ENCODE measurements at regions not wholly inside any gene's neighbourhood (a gene's known extent, or its start where the extent isn't known, plus 50 kb on each side); places are given as distances from the start of the nearest gene placed in this dataset.

- no peak overlapping the region for H3K27ac Mint-ChIP-seq
- no peak for DNase-seq (ENCODE audit: extremely low spot score, unreplicated experiment)
- no peaks in the 10 kb centered on the region for H3K27me3 Mint-ChIP-seq
- no peak overlapping the region for H3K4me3 Mint-ChIP-seq
- H3K36me3 Mint-ChIP-seq: no peaks in the 10 kb centered on the region
- no peaks in the 10 kb centered on the region for H3K4me1 Mint-ChIP-seq (ENCODE audit: unreplicated experiment)
- no peaks in the 10 kb centered on the region for H3K9me3 Mint-ChIP-seq
- TF ChIP-seq, protein P1, sequence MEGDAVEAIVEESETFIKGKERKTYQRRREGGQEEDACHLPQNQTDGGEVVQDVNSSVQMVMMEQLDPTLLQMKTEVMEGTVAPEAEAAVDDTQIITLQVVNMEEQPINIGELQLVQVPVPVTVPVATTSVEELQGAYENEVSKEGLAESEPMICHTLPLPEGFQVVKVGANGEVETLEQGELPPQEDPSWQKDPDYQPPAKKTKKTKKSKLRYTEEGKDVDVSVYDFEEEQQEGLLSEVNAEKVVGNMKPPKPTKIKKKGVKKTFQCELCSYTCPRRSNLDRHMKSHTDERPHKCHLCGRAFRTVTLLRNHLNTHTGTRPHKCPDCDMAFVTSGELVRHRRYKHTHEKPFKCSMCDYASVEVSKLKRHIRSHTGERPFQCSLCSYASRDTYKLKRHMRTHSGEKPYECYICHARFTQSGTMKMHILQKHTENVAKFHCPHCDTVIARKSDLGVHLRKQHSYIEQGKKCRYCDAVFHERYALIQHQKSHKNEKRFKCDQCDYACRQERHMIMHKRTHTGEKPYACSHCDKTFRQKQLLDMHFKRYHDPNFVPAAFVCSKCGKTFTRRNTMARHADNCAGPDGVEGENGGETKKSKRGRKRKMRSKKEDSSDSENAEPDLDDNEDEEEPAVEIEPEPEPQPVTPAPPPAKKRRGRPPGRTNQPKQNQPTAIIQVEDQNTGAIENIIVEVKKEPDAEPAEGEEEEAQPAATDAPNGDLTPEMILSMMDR (conservative IDR thresholded peaks at IDR 0.05): no peak
Observed at GRCh38 chr6:112401083-112401482, 54.0 kb downstream of the RFPL4B start.

- Mint-ChIP-seq H3K27ac (no peak overlapping the region), H3K36me3 (no peaks in the 10 kb centered on the region), H3K4me3 (no peak overlapping the region), H3K27me3 (no peaks in the 10 kb centered on the region), H3K4me1 (ENCODE audit: unreplicated experiment) (peaks cover 11% of the 10 kb centered on the region), H3K9me3 (no peaks in the 10 kb centered on the region)
- DNase-seq (ENCODE audit: extremely low spot score, unreplicated experiment): no peak
- TF ChIP-seq, protein P1 (conservative IDR thresholded peaks at IDR 0.05): no peak
Observed at GRCh38 chr6:112407101-112407590, 60.0 kb downstream of the RFPL4B start.

GRCh38 chr6:112408522-112408921, 61.4 kb downstream of the RFPL4B start:
- Mint-ChIP-seq H3K36me3 (no peaks in the 10 kb centered on the region), H3K27ac (no peak overlapping the region), H3K4me1 (ENCODE audit: unreplicated experiment) (peaks cover 11% of the 10 kb centered on the region), H3K4me3 (no peak overlapping the region), H3K27me3 (no peaks in the 10 kb centered on the region), H3K9me3 (no peaks in the 10 kb centered on the region)
- TF ChIP-seq, protein P1 (conservative IDR thresholded peaks at IDR 0.05): no peak
- no peak for DNase-seq (ENCODE audit: extremely low spot score, unreplicated experiment)

DNA sequence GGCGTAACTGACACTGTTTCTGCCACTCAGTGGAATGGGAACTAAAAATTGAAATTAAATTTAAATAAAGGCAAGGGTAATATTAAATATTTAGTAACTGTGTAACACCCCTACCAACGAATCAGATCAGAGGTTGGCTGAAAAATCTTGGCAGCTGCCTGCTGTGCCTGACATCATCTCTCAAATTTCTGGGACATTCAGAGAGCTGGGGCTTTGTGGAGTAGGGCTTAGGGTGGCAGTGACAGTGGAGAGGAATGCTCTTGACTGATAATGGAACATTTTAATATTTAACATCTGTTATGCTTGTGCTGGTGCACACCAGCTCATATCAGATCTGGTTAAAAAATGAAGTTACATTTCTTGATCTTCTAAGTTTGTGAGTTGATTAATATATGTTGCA, 62.2 kb downstream of the RFPL4B start:
- Mint-ChIP-seq H3K27me3 (no peaks in the 10 kb centered on the region), H3K27ac (no peak overlapping the region), H3K9me3 (peaks cover 6% of the 10 kb centered on the region), H3K4me1 (ENCODE audit: unreplicated experiment) (peaks cover 11% of the 10 kb centered on the region), H3K4me3 (no peak overlapping the region), H3K36me3 (no peaks in the 10 kb centered on the region)
- DNase-seq (ENCODE audit: extremely low spot score, unreplicated experiment): no peak
- TF ChIP-seq, protein P1 (conservative IDR thresholded peaks at IDR 0.05): no peak

DNA sequence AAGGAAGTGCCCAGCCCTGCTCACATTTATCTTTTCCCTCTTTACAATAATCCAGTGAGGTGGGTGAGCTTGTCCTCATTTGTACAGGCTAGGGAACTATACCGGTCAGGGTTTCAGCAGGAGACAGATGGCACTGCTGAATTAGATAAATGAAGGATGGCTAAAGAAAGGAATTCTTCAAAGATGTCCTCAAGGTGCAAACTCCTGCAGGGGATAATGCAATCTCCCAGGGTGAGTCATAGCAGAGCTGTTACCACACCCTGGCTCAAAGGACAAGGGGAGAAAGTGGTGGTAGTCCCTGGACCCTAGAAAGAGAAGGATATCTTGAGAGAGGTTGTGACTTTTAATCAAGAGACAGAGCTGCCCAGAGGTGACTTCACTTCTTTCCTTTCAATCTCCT, 66.7 kb downstream of the RFPL4B start:
- Mint-ChIP-seq H3K4me3 (no peak overlapping the region), H3K27ac (no peak overlapping the region), H3K4me1 (ENCODE audit: unreplicated experiment) (no peaks in the 10 kb centered on the region), H3K36me3 (no peaks in the 10 kb centered on the region), H3K9me3 (peaks cover 12% of the 10 kb centered on the region), H3K27me3 (no peaks in the 10 kb centered on the region)
- TF ChIP-seq, protein P1 (conservative IDR thresholded peaks at IDR 0.05): no peak
- DNase-seq (ENCODE audit: extremely low spot score, unreplicated experiment): no peak

GRCh38 chr6:112415366-112415765, 68.2 kb downstream of the RFPL4B start:
- Mint-ChIP-seq H3K27ac (no peak overlapping the region), H3K9me3 (peaks cover 18% of the 10 kb centered on the region), H3K36me3 (no peaks in the 10 kb centered on the region), H3K27me3 (no peaks in the 10 kb centered on the region), H3K4me1 (ENCODE audit: unreplicated experiment) (no peaks in the 10 kb centered on the region), H3K4me3 (no peak overlapping the region)
- TF ChIP-seq, protein P1 (conservative IDR thresholded peaks at IDR 0.05): no peak
- DNase-seq (ENCODE audit: extremely low spot score, unreplicated experiment): no peak
